Neural cell (in vitro differentiated cells): ENCODE measurements at regions not wholly inside any gene's neighbourhood (a gene's known extent, or its start where the extent isn't known, plus 50 kb on each side); places are given as distances from the start of the nearest gene placed in this dataset.

Experiments used
- H2AFZ ChIP-seq: fragments of 200-600, 300-800 bp; sonication (generic), shearing (Covaris generic); 2 replicates; pipeline ENCODE4 v1.6.0; 2014; ENCODE audit warnings: low read depth, mild to moderate bottlenecking, antibody characterized with exemption, low read length, moderate library complexity
- H3F3A ChIP-seq: fragments of 200-600 bp; shearing (Covaris generic); 2 replicates; pipeline ENCODE4 v1.6.1; 2016; ENCODE audit warnings: mild to moderate bottlenecking, moderate library complexity, mixed read lengths, antibody characterized with exemption, low read length; ENCODE audit not compliant: insufficient read depth, poor library complexity, severe bottlenecking
- H3K27ac ChIP-seq: fragments of 200-600, 300-800 bp; sonication (generic), shearing (Covaris generic); 2 replicates; pipeline ENCODE4 v1.5.1; 2014; ENCODE audit warnings: mild to moderate bottlenecking, low read length, moderate library complexity
- H3K27me3 ChIP-seq: fragments of 300-800, 200-600 bp; sonication (generic), shearing (Covaris generic); 2 replicates; pipeline ENCODE4 v1.6.0; 2014; ENCODE audit warnings: mild to moderate bottlenecking, low read depth, low read length, moderate library complexity; ENCODE audit not compliant: insufficient read depth
- H3K36me3 ChIP-seq: fragments of 300-800, 200-600 bp; sonication (generic), shearing (Covaris generic); 2 replicates; pipeline ENCODE4 v1.5.1; 2014; ENCODE audit warnings: mild to moderate bottlenecking, antibody characterized with exemption, low read length, moderate library complexity; ENCODE audit not compliant: insufficient read depth
- H3K4me2 ChIP-seq: fragments of 300-800, 200-600 bp; sonication (generic), shearing (Covaris generic); 2 replicates; pipeline ENCODE4 v1.6.0; 2014; ENCODE audit warnings: mild to moderate bottlenecking, low read length
- H3K4me3 ChIP-seq: fragments of 300-800, 200-600 bp; sonication (generic), shearing (Covaris generic); 2 replicates; pipeline ENCODE4 v1.5.1; 2014; ENCODE audit warnings: mild to moderate bottlenecking, low read length, moderate library complexity
- H3K79me2 ChIP-seq: fragments of 200-600 bp; shearing (Covaris generic); replicated peaks from 2 replicates; pipeline ENCODE4 v1.6.0; 2014; ENCODE audit warnings: mild to moderate bottlenecking, low read length, moderate library complexity; ENCODE audit not compliant: insufficient read depth
- H3K9ac ChIP-seq: fragments of 300-800, 200-600 bp; sonication (generic), shearing (Covaris generic); 2 replicates; pipeline ENCODE4 v1.6.1; 2016; ENCODE audit warnings: mild to moderate bottlenecking, low read length, mixed read lengths
- H3K9me2 ChIP-seq: fragments of 200-600 bp; shearing (Covaris generic); 2 replicates; pipeline ENCODE4 v1.6.1; 2016; ENCODE audit warnings: mild to moderate bottlenecking, low read length, mixed read lengths; ENCODE audit not compliant: insufficient read depth
- H3K9me3 ChIP-seq: fragments of 200-600, 300-800 bp; sonication (generic), shearing (Covaris generic); 2 replicates; pipeline ENCODE4 v1.6.1; 2016; ENCODE audit warnings: mild to moderate bottlenecking, mixed run types, low read length, moderate library complexity, mixed read lengths
- H4K20me1 ChIP-seq: fragments of 200-600 bp; shearing (Covaris generic); 2 replicates; pipeline ENCODE4 v1.6.1; 2016; ENCODE audit warnings: mild to moderate bottlenecking, mixed run types; ENCODE audit not compliant: insufficient read depth
- EP300 ChIP-seq: fragments of 450-650 bp; conservative IDR thresholded peaks from 2 replicates; pipeline ENCODE4 v1.6.1; 2014; ENCODE audit warnings: antibody characterized with exemption, mild to moderate bottlenecking, moderate library complexity; ENCODE audit not compliant: poor library complexity, severe bottlenecking
- EZH2 ChIP-seq: fragments of 200-600, 300-800 bp; shearing (Covaris generic), sonication (generic); IDR thresholded peaks from 2 replicates; pipeline ENCODE4 v1.6.1; 2014; ENCODE audit warnings: antibody characterized with exemption, low read length, borderline replicate concordance, mild to moderate bottlenecking; ENCODE audit not compliant: insufficient read depth, poor library complexity, severe bottlenecking
- MXI1 ChIP-seq: fragments of 450-650 bp; conservative IDR thresholded peaks from 2 replicates; pipeline ENCODE4 v1.6.1; 2014; ENCODE audit warnings: antibody characterized with exemption, mild to moderate bottlenecking; ENCODE audit not compliant: poor library complexity, severe bottlenecking
- POLR2AphosphoS5 ChIP-seq: IDR thresholded peaks from 2 replicates; pipeline ENCODE4 v1.6.1; 2012
- RAD21 ChIP-seq: fragments of 450-650 bp; conservative IDR thresholded peaks from 2 replicates; pipeline ENCODE4 v1.6.1; 2014; ENCODE audit warnings: antibody characterized with exemption, mild to moderate bottlenecking, moderate library complexity
- SMC3 ChIP-seq: fragments of 450-650 bp; conservative IDR thresholded peaks from 2 replicates; pipeline ENCODE4 v1.6.1; 2014; ENCODE audit warnings: antibody characterized with exemption, mild to moderate bottlenecking, moderate library complexity; ENCODE audit not compliant: poor library complexity
- TAF1 ChIP-seq: IDR thresholded peaks from 2 replicates; pipeline ENCODE4 v1.6.1; 2012; ENCODE audit warnings: low read depth
- TF ChIP-seq, protein P1 (sequence below): fragments of 450-650 bp; IDR thresholded peaks from 2 replicates; pipeline ENCODE4 v1.5.1; 2014; ENCODE audit warnings: antibody characterized with exemption, mild to moderate bottlenecking, moderate library complexity; ENCODE audit not compliant: poor library complexity, severe bottlenecking
- TF ChIP-seq, protein P2 (sequence below): IDR thresholded peaks from 2 replicates; pipeline ENCODE4 v1.6.1; 2012; ENCODE audit warnings: borderline replicate concordance

- Histone ChIP-seq H3K36me3 (no peaks in the 10 kb centered on the region), H2AFZ (no peak overlapping the region), H3K27ac (no peak overlapping the region), H3F3A (no peaks in the 10 kb centered on the region), H3K4me2 (no peak overlapping the region), H3K9ac (no peak overlapping the region), H3K27me3 (no peaks in the 10 kb centered on the region), H3K9me2 (no peaks in the 10 kb centered on the region), H3K4me3 (no peak overlapping the region), H4K20me1 (no peaks in the 10 kb centered on the region), H3K79me2 (no peaks in the 10 kb centered on the region), H3K9me3 (no peaks in the 10 kb centered on the region)
- no peak for TF ChIP-seq POLR2AphosphoS5
- no peak for TF ChIP-seq EZH2
- TF ChIP-seq SMC3 = no peak
- no peak for TF ChIP-seq MXI1
- TF ChIP-seq EP300 = no peak
- TF ChIP-seq, protein P1, sequence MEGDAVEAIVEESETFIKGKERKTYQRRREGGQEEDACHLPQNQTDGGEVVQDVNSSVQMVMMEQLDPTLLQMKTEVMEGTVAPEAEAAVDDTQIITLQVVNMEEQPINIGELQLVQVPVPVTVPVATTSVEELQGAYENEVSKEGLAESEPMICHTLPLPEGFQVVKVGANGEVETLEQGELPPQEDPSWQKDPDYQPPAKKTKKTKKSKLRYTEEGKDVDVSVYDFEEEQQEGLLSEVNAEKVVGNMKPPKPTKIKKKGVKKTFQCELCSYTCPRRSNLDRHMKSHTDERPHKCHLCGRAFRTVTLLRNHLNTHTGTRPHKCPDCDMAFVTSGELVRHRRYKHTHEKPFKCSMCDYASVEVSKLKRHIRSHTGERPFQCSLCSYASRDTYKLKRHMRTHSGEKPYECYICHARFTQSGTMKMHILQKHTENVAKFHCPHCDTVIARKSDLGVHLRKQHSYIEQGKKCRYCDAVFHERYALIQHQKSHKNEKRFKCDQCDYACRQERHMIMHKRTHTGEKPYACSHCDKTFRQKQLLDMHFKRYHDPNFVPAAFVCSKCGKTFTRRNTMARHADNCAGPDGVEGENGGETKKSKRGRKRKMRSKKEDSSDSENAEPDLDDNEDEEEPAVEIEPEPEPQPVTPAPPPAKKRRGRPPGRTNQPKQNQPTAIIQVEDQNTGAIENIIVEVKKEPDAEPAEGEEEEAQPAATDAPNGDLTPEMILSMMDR = no peak
- TF ChIP-seq RAD21 = no peak
- no peak for TF ChIP-seq TAF1
- TF ChIP-seq, protein P2, sequence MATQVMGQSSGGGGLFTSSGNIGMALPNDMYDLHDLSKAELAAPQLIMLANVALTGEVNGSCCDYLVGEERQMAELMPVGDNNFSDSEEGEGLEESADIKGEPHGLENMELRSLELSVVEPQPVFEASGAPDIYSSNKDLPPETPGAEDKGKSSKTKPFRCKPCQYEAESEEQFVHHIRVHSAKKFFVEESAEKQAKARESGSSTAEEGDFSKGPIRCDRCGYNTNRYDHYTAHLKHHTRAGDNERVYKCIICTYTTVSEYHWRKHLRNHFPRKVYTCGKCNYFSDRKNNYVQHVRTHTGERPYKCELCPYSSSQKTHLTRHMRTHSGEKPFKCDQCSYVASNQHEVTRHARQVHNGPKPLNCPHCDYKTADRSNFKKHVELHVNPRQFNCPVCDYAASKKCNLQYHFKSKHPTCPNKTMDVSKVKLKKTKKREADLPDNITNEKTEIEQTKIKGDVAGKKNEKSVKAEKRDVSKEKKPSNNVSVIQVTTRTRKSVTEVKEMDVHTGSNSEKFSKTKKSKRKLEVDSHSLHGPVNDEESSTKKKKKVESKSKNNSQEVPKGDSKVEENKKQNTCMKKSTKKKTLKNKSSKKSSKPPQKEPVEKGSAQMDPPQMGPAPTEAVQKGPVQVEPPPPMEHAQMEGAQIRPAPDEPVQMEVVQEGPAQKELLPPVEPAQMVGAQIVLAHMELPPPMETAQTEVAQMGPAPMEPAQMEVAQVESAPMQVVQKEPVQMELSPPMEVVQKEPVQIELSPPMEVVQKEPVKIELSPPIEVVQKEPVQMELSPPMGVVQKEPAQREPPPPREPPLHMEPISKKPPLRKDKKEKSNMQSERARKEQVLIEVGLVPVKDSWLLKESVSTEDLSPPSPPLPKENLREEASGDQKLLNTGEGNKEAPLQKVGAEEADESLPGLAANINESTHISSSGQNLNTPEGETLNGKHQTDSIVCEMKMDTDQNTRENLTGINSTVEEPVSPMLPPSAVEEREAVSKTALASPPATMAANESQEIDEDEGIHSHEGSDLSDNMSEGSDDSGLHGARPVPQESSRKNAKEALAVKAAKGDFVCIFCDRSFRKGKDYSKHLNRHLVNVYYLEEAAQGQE = no peak
Observed at GRCh38 chr13:79771493-79771892, 290.5 kb downstream of the NDFIP2 start.

DNA sequence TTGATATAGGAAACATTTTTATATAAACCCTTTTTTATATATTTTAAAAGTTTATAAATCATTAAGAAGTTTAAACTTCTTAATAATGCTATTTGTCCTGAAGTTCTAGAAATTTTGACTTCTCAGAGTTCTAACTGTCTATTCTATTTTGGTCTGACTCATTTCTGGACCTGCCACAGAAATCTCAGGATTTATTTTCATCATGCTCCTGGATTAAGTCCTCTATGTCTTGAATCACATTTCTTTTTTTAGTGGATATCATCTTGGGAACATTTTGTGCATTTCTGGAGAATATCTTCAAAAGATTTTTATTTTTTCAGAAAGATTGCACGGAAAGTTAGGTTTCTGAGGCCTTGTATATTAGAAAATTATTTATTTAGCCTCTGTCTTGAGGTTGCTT is 289.1 kb downstream of the NDFIP2 start:
- no peak overlapping the region for H3K4me3 ChIP-seq
- no peaks in the 10 kb centered on the region for H3K27me3 ChIP-seq
- no peaks in the 10 kb centered on the region for H4K20me1 ChIP-seq
- H3K4me2 ChIP-seq = no peak overlapping the region
- no peaks in the 10 kb centered on the region for H3K9me3 ChIP-seq
- no peak overlapping the region for H2AFZ ChIP-seq
- H3K9ac ChIP-seq = no peak overlapping the region
- H3K36me3 ChIP-seq = no peaks in the 10 kb centered on the region
- H3K79me2 ChIP-seq = no peaks in the 10 kb centered on the region
- no peaks in the 10 kb centered on the region for H3K9me2 ChIP-seq
- TF ChIP-seq, protein P2 = no peak
- TF ChIP-seq RAD21 = no peak
- TF ChIP-seq MXI1 = no peak
- no peak for TF ChIP-seq SMC3
- no peak for TF ChIP-seq TAF1
- no peaks in the 10 kb centered on the region for H3F3A ChIP-seq
- H3K27ac ChIP-seq = no peak overlapping the region
